ENCODE measurements at regions not wholly inside any gene's neighbourhood (a gene's known extent, or its start where the extent isn't known, plus 50 kb on each side); places are given as distances from the start of the nearest gene placed in this dataset.
A peak's percentile ranks its signal among the peaks of the same experiment; 100 is the strongest.
"Not testable (repeated sequence)": the region's sequence is repeated elsewhere in the genome, so short reads cannot be mapped to it uniquely, and the experiment has no call there.

DNA sequence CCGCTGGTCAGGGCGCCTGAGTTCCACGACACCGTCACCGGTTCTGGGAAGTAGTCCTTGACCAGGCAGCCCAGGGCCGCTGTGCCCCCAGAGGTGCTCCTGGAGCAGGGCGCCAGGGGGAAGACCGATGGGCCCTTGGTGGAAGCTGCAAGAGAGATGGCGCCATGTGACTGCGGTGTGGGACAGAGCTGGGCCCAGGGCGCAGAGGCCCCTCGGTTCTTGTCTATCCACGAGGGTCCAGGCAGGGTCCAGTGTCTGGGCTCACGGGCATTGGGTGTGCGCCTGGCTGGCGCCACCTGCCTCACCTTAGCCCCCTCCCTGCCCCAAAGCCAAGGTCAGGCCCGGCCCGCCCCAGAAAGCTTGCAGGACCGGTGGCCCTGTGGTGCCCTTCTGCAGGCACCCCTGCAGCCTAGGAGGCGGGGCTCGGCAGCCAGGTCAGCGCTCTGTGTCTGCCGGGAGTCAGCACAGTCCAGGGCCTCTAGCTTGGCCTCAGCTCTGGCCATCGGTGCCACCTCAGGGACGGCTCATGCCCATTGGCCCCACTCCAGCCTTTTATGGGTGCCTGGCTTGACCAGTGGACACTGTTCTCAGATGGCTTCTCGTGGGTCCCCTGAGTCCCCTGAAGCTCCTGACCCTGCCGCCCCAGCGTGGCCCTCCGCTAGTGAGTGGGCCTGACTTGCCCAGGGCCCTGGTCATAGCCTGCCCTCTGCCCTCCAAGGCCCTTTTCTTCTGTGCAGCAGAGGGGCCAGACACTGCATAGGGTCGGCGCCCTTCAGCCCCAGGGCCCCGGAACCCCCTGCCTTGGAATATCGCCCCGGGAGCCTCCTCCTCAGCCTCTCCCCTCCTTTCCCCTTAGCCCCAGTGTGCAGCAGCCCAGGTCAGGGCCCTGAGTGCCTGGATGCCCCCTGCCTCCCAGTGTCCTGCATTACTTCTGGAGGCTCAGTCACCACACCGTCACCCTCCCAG lies 245.2 kb downstream of the TMEM121 start:
- H3K9me3 ChIP-seq (ENCODE audit: control insufficient read depth in 4 of 4, insufficient read depth in 3 of 4, low read length in 3 of 4); H3K9ac ChIP-seq (ENCODE audit: insufficient read depth in 1 of 2, low read length in 2 of 2); H3K27ac ChIP-seq (ENCODE audit: low read depth in 1 of 2, low read length in 1 of 2); H3K36me3 ChIP-seq (ENCODE audit: control insufficient read depth in 4 of 4, insufficient read depth in 4 of 4, low read length in 4 of 4); H3K27me3 ChIP-seq (ENCODE audit: control insufficient read depth in 3 of 3, insufficient read depth in 3 of 3, low read length in 2 of 3); H3K4me1 ChIP-seq (ENCODE audit: control insufficient read depth in 5 of 5, insufficient read depth in 5 of 5, low read length in 5 of 5); H3K4me3 ChIP-seq; DNase-seq: not testable (repeated sequence)
- ATAC-seq (ENCODE audit: insufficient read depth, low FRiP score): peak; percentile 37
- WGBS, 2 donors: 81 to 86% methylated on average over 20 to 28 of the region's 35 CpGs

DNA sequence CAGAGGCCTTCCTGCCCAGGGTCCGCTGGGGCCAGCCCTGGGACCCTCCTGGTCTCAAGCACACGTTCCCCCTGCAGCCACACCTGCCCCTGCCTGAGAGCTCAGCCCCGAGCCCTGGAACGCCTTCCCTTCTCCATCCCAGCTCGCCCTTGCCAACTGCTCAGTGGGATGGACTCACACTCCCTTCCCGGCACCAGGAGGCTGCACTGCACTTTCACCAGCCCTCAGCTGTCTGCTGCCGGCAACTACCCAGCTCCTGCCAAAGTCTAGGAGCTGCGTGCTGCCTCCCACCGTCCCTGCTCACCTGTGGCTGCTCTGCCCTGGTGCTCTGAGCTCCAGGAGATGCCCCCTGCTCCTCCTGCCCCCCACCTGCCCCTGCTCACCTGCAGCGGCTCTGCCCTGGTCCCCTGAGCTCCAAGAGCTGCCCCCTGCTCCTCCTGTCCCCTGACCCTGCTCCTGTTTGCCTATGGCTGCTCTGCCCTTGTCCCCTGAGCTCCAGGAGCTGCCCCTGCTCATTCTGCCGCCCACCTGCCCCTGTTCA lies 246.4 kb downstream of the TMEM121 start:
- 72 to 81% methylated on average over 10 to 11 of the region's 11 CpGs for WGBS, 2 donors
- not testable (repeated sequence) for H3K27me3 ChIP-seq (ENCODE audit: control insufficient read depth in 3 of 3, insufficient read depth in 3 of 3, low read length in 2 of 3); H3K36me3 ChIP-seq (ENCODE audit: control insufficient read depth in 4 of 4, insufficient read depth in 4 of 4, low read length in 4 of 4); H3K9me3 ChIP-seq (ENCODE audit: control insufficient read depth in 4 of 4, insufficient read depth in 3 of 4, low read length in 3 of 4); H3K9ac ChIP-seq (ENCODE audit: insufficient read depth in 1 of 2, low read length in 2 of 2); H3K27ac ChIP-seq (ENCODE audit: low read depth in 1 of 2, low read length in 1 of 2); ATAC-seq (ENCODE audit: insufficient read depth, low FRiP score); H3K4me1 ChIP-seq (ENCODE audit: control insufficient read depth in 5 of 5, insufficient read depth in 5 of 5, low read length in 5 of 5); DNase-seq; H3K4me3 ChIP-seq

DNA sequence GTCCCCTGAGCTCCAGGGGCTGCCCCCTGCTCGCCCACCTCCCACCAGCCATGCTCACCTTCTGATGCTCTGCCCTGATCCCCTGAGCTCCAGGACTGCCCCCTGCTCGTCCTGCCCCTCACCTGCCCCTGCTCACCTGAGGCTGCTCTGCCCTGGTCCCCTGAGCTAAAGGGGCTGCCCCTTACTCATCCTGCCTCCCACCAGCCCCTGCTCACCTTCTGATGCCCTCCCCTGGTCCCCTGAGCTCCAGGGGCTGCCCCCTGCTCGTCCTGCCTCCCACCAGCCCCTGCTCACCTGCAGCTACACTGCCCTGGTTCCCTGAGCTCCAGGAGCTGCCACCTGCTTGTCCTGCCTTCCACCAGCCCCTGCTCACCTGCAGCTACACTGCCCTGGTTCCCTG lies 247.2 kb downstream of the TMEM121 start:
- no peaks in the 10 kb centered on the region for H3K36me3 ChIP-seq (ENCODE audit: control insufficient read depth in 4 of 4, insufficient read depth in 4 of 4, low read length in 4 of 4)
- no peak overlapping the region for H3K9ac ChIP-seq (ENCODE audit: insufficient read depth in 1 of 2, low read length in 2 of 2)
- DNase-seq (no peak), ATAC-seq (ENCODE audit: insufficient read depth, low FRiP score) (no peak)
- H3K4me1 ChIP-seq (ENCODE audit: control insufficient read depth in 5 of 5, insufficient read depth in 5 of 5, low read length in 5 of 5): no peaks in the 10 kb centered on the region
- H3K4me3 ChIP-seq: no peak overlapping the region
- TF ChIP-seq, protein P1, sequence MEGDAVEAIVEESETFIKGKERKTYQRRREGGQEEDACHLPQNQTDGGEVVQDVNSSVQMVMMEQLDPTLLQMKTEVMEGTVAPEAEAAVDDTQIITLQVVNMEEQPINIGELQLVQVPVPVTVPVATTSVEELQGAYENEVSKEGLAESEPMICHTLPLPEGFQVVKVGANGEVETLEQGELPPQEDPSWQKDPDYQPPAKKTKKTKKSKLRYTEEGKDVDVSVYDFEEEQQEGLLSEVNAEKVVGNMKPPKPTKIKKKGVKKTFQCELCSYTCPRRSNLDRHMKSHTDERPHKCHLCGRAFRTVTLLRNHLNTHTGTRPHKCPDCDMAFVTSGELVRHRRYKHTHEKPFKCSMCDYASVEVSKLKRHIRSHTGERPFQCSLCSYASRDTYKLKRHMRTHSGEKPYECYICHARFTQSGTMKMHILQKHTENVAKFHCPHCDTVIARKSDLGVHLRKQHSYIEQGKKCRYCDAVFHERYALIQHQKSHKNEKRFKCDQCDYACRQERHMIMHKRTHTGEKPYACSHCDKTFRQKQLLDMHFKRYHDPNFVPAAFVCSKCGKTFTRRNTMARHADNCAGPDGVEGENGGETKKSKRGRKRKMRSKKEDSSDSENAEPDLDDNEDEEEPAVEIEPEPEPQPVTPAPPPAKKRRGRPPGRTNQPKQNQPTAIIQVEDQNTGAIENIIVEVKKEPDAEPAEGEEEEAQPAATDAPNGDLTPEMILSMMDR (IDR thresholded peaks at IDR 0.05; ENCODE audit: control extremely low read depth, extremely low read depth): no peak
- WGBS, 2 donors: 29 to 76% methylated on average over 3 of the region's 3 CpGs
- H3K9me3 ChIP-seq (ENCODE audit: control insufficient read depth in 4 of 4, insufficient read depth in 3 of 4, low read length in 3 of 4): peaks cover 0 to 9% (median 2%) of the 10 kb centered on the region in 4 donors
- H3K27me3 ChIP-seq (ENCODE audit: control insufficient read depth in 3 of 3, insufficient read depth in 3 of 3, low read length in 2 of 3): no peaks in the 10 kb centered on the region
- H3K27ac ChIP-seq (ENCODE audit: low read depth in 1 of 2, low read length in 1 of 2): no peak overlapping the region

DNA sequence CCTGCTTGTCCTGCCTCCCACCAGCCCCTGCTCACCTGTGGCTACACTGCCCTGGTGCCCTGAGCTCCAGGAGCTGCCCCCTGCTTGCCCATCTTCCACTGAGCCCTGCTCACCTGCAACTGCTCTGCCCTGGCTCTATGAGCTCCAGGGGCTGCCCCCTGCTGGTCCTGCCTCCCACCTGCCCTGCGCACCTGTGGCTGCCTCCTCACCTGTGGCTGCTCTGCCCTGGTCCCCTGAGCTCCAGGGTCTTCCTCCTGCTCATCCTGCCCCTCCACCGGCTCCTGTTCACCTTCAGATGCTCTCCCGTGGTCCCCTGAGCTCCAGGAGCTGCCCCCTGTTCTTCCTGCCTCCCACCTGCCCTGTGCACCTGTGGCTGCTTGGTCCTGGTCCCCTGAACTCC lies 247.6 kb downstream of the TMEM121 start:
- H3K27ac ChIP-seq (ENCODE audit: low read depth in 1 of 2, low read length in 1 of 2): no peak overlapping the region
- TF ChIP-seq, protein P1 (IDR thresholded peaks at IDR 0.05; ENCODE audit: control extremely low read depth, extremely low read depth): no peak
- no peak overlapping the region for H3K4me3 ChIP-seq
- DNase-seq (no peak), ATAC-seq (ENCODE audit: insufficient read depth, low FRiP score) (no peak)
- H3K9ac ChIP-seq (ENCODE audit: insufficient read depth in 1 of 2, low read length in 2 of 2): no peak overlapping the region
- H3K36me3 ChIP-seq (ENCODE audit: control insufficient read depth in 4 of 4, insufficient read depth in 4 of 4, low read length in 4 of 4): no peaks in the 10 kb centered on the region
- no peaks in the 10 kb centered on the region for H3K4me1 ChIP-seq (ENCODE audit: control insufficient read depth in 5 of 5, insufficient read depth in 5 of 5, low read length in 5 of 5)
- WGBS, 2 donors: 70 to 75% methylated on average over 3 of the region's 3 CpGs
- H3K27me3 ChIP-seq (ENCODE audit: control insufficient read depth in 3 of 3, insufficient read depth in 3 of 3, low read length in 2 of 3): no peaks in the 10 kb centered on the region
- peaks cover 0 to 9% (median 3%) of the 10 kb centered on the region in 4 donors for H3K9me3 ChIP-seq (ENCODE audit: control insufficient read depth in 4 of 4, insufficient read depth in 3 of 4, low read length in 3 of 4)

DNA sequence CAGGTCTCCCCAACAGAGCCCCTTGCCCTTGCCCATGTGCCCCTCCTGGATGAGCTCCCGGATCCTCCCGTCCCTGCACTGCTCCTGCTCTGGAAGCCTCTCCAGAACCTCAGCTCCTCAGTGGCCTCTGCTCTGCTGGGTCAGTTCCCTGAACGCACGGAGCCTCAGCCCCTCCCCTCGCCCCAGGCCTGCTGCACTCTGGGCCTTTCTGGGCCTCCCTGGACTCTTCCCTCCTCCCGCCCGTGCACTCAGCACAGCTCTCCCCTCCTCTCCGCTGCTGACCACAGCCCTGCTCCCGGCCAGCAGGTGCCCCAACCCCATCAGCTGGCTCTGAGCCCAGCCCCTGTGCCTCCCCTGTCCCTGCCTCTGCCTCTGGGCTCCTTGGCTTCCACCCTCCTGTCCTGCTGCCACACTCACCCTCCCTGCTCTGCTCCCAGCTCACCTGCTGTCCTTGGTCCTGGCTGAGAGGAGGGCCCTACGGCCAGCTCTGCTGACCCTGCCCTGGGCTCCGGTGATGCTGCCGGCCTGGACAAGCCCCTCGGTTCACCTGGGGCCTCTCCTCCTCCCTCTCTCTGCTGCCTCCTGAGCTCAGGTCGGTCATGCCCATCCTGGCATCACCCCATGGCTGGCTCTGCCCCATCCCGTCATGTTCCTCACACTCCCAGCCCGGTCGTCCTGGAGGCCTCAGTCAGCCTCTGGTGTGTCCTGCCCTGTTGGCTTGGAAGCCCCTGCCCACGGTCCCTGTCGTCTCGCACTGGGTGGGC lies 248.4 kb downstream of the TMEM121 start:
- not testable (repeated sequence) for H3K4me3 ChIP-seq; H3K27me3 ChIP-seq (ENCODE audit: control insufficient read depth in 3 of 3, insufficient read depth in 3 of 3, low read length in 2 of 3); DNase-seq; ATAC-seq (ENCODE audit: insufficient read depth, low FRiP score); H3K36me3 ChIP-seq (ENCODE audit: control insufficient read depth in 4 of 4, insufficient read depth in 4 of 4, low read length in 4 of 4); H3K9ac ChIP-seq (ENCODE audit: insufficient read depth in 1 of 2, low read length in 2 of 2); H3K27ac ChIP-seq (ENCODE audit: low read depth in 1 of 2, low read length in 1 of 2); H3K9me3 ChIP-seq (ENCODE audit: control insufficient read depth in 4 of 4, insufficient read depth in 3 of 4, low read length in 3 of 4); H3K4me1 ChIP-seq (ENCODE audit: control insufficient read depth in 5 of 5, insufficient read depth in 5 of 5, low read length in 5 of 5)
- 76 to 85% methylated on average over 18 to 20 of the region's 20 CpGs for WGBS, 2 donors

DNA sequence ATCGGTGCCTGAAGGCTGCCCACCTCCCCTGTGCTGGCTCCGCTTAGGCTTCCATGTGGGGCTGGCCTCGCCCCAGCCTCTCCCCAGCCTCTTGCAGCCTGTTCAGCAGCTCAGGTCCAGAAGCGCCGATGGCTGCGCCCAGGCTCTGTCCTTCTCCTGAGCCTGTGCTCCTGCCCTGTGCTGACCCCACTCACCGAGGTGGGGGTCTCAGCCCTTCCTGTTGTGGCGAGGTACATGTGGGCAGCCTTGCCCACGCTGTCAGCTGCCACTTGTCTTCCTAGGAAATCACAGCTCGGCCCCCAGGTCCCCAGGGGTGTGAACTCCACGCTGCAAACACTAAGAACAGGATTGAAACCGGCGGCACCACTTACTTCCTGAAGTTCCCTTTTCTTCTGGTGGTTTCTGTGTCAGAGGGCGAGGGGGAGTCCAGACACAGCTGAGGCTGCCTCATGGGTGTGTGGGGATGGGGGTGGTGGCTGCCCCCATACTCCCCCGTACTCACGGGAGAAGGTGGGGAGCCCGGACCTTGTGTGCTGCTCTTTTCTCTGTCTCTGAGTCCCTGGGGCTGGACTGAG lies 249.1 kb downstream of the TMEM121 start:
- not testable (repeated sequence) for H3K4me1 ChIP-seq (ENCODE audit: control insufficient read depth in 5 of 5, insufficient read depth in 5 of 5, low read length in 5 of 5); H3K27me3 ChIP-seq (ENCODE audit: control insufficient read depth in 3 of 3, insufficient read depth in 3 of 3, low read length in 2 of 3); ATAC-seq (ENCODE audit: insufficient read depth, low FRiP score); DNase-seq; H3K9ac ChIP-seq (ENCODE audit: insufficient read depth in 1 of 2, low read length in 2 of 2); H3K4me3 ChIP-seq; H3K36me3 ChIP-seq (ENCODE audit: control insufficient read depth in 4 of 4, insufficient read depth in 4 of 4, low read length in 4 of 4); H3K27ac ChIP-seq (ENCODE audit: low read depth in 1 of 2, low read length in 1 of 2)
- peaks cover 0 to 12% (median 8%) of the 10 kb centered on the region in 4 donors for H3K9me3 ChIP-seq (ENCODE audit: control insufficient read depth in 4 of 4, insufficient read depth in 3 of 4, low read length in 3 of 4)
- 46 to 52% methylated on average over 15 to 17 of the region's 17 CpGs for WGBS, 2 donors
